SU-DHL-6 (cell line): ENCODE measurements at regions not wholly inside any gene's neighbourhood (a gene's known extent, or its start where the extent isn't known, plus 50 kb on each side); places are given as distances from the start of the nearest gene placed in this dataset.

Experiments used
- H2AFZ ChIP-seq: fragments of 200-600 bp; sonication (generic); 2 replicates; pipeline ENCODE4 v1.6.1; 2014; ENCODE audit warnings: low read depth, mild to moderate bottlenecking, moderate library complexity, mixed read lengths, antibody characterized with exemption, low read length; ENCODE audit not compliant: severe bottlenecking
- H3F3A ChIP-seq: fragments of 200-600 bp; shearing (Covaris generic); 2 replicates; pipeline ENCODE4 v1.6.0; 2016; ENCODE audit warnings: antibody characterized with exemption, mild to moderate bottlenecking; ENCODE audit not compliant: insufficient read depth
- H3K27ac ChIP-seq: fragments of 200-600 bp; sonication (generic); 2 replicates; pipeline ENCODE4 v1.5.1; 2016; ENCODE audit warnings: low read depth, mild to moderate bottlenecking, low read length, moderate library complexity, mixed read lengths
- H3K27me3 ChIP-seq: fragments of 200-600 bp; sonication (generic), shearing (Covaris generic); 2 replicates; pipeline ENCODE4 v1.6.0; 2014; ENCODE audit warnings: mild to moderate bottlenecking, low read length
- H3K36me3 ChIP-seq: fragments of 200-600 bp; sonication (generic); 2 replicates; pipeline ENCODE4 v1.6.1; 2014; ENCODE audit warnings: mild to moderate bottlenecking, low read length, mixed read lengths
- H3K4me2 ChIP-seq: fragments of 300-600, 200-600 bp; shearing (Covaris generic), sonication (generic); 2 replicates; pipeline ENCODE4 v1.6.0; 2014; ENCODE audit warnings: low read length, low read depth, mild to moderate bottlenecking; ENCODE audit not compliant: poor library complexity, severe bottlenecking
- H3K4me3 ChIP-seq: fragments of 200-600 bp; sonication (generic); 2 replicates; pipeline ENCODE4 v1.5.1; 2014; ENCODE audit warnings: antibody characterized with exemption, low read length, mild to moderate bottlenecking, mixed read lengths; ENCODE audit not compliant: insufficient read depth, poor library complexity, severe bottlenecking
- H3K79me2 ChIP-seq: fragments of 200-600 bp; sonication (generic); 2 replicates; pipeline ENCODE4 v1.6.1; 2014; ENCODE audit warnings: mild to moderate bottlenecking, low read length, moderate library complexity; ENCODE audit not compliant: insufficient read depth
- H3K9ac ChIP-seq: fragments of 200-600 bp; sonication (generic); 2 replicates; pipeline ENCODE4 v1.7.0; 2014; ENCODE audit warnings: mild to moderate bottlenecking, low read length
- H3K9me2 ChIP-seq: fragments of 200-600 bp; sonication (generic); replicated peaks from 2 replicates; pipeline ENCODE4 v1.6.1; 2014; ENCODE audit warnings: low read length; ENCODE audit not compliant: insufficient read depth
- H3K9me3 ChIP-seq: fragments of 200-600 bp; sonication (generic); 2 replicates; pipeline ENCODE4 v1.6.1; 2014; ENCODE audit warnings: low read length, mixed read lengths; ENCODE audit not compliant: insufficient read depth
- H4K20me1 ChIP-seq: fragments of 200-600 bp; sonication (generic); 2 replicates; pipeline ENCODE4 v1.6.1; 2014; ENCODE audit warnings: low read depth, mild to moderate bottlenecking, antibody characterized with exemption, low read length, moderate library complexity, mixed read lengths
- EZH2phosphoT487 ChIP-seq: fragments of 200-600 bp; sonication (generic), shearing (Covaris generic); conservative IDR thresholded peaks from 2 replicates; pipeline ENCODE4 v1.6.1; 2018; ENCODE audit warnings: mild to moderate bottlenecking, antibody characterized with exemption, low read length, moderate library complexity, mixed read lengths
- TF ChIP-seq, protein P1 (sequence below): fragments of 200-600 bp; sonication (generic); IDR thresholded peaks from one replicate; pipeline ENCODE4 v1.5.1; 2017; ENCODE audit warnings: antibody characterized with exemption, mild to moderate bottlenecking, low read length, moderate library complexity; ENCODE audit not compliant: insufficient read depth, poor library complexity, severe bottlenecking

DNA sequence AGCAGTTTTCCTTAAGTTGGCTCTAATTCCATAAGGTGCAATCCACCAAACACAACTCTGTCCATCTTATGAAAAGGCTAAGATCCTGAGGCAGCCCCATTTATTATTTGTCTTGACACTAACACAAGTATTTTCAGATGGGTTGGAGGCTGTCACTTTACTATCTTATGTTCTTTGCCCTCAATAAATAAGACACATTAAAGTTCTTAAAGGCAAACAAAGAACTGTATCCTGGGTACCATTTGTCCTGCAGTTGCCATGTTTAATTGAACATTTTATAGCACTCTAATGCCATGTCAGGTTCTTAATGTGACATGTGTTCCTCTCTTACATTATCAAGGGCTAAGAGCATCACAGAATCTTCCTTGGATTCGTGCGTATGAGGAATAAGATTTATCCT is 189.5 kb upstream of the SNX2 start:
- TF ChIP-seq, protein P1, sequence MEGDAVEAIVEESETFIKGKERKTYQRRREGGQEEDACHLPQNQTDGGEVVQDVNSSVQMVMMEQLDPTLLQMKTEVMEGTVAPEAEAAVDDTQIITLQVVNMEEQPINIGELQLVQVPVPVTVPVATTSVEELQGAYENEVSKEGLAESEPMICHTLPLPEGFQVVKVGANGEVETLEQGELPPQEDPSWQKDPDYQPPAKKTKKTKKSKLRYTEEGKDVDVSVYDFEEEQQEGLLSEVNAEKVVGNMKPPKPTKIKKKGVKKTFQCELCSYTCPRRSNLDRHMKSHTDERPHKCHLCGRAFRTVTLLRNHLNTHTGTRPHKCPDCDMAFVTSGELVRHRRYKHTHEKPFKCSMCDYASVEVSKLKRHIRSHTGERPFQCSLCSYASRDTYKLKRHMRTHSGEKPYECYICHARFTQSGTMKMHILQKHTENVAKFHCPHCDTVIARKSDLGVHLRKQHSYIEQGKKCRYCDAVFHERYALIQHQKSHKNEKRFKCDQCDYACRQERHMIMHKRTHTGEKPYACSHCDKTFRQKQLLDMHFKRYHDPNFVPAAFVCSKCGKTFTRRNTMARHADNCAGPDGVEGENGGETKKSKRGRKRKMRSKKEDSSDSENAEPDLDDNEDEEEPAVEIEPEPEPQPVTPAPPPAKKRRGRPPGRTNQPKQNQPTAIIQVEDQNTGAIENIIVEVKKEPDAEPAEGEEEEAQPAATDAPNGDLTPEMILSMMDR, result no peak
- no peak for TF ChIP-seq EZH2phosphoT487
- Histone ChIP-seq H3K4me2 (no peak overlapping the region), H3K36me3 (no peaks in the 10 kb centered on the region), H3K4me3 (no peak overlapping the region), H3K27me3 (no peaks in the 10 kb centered on the region), H3K9ac (no peak overlapping the region), H4K20me1 (no peaks in the 10 kb centered on the region), H3K9me2 (no peaks in the 10 kb centered on the region), H3K9me3 (no peaks in the 10 kb centered on the region), H3F3A (no peaks in the 10 kb centered on the region), H3K79me2 (no peaks in the 10 kb centered on the region), H3K27ac (no peak overlapping the region), H2AFZ (no peak overlapping the region)

- Histone ChIP-seq H3K9me3 (no peaks in the 10 kb centered on the region), H3K4me2 (no peak overlapping the region), H3F3A (no peaks in the 10 kb centered on the region), H4K20me1 (no peaks in the 10 kb centered on the region), H3K36me3 (no peaks in the 10 kb centered on the region), H3K27me3 (no peaks in the 10 kb centered on the region), H3K9me2 (no peaks in the 10 kb centered on the region), H3K27ac (no peak overlapping the region), H3K79me2 (no peaks in the 10 kb centered on the region), H3K4me3 (no peak overlapping the region), H2AFZ (no peak overlapping the region), H3K9ac (no peak overlapping the region)
- TF ChIP-seq, protein P1, result no peak
- no peak for TF ChIP-seq EZH2phosphoT487
Observed at GRCh38 chr5:122586351-122586750, 188.5 kb upstream of the SNX2 start.

DNA sequence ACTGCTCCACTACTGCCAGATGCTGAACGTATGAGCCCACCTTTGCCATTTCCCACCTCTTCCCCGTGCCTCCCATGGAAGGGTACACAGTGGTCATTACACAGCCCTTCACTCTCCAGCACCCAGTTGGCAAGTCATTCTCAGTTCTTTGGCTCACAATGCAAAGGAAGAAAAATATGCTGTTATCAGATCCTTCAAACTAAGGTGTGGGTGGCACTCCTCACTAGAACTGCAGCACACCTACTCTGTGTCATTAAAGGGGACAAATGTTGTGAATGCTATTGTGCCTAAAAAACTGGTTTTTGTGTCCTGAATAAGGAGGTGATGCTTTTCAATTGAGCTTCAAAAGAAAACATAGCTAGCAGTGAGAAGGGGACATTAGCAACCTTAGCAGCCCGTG is 183.1 kb upstream of the SNX2 start:
- Histone ChIP-seq H3K27ac (no peak overlapping the region), H3K79me2 (no peaks in the 10 kb centered on the region), H2AFZ (no peak overlapping the region), H3K27me3 (no peaks in the 10 kb centered on the region), H3K4me3 (no peak overlapping the region), H3K9me2 (no peaks in the 10 kb centered on the region), H3K4me2 (no peak overlapping the region), H4K20me1 (no peaks in the 10 kb centered on the region), H3K9me3 (no peaks in the 10 kb centered on the region), H3F3A (no peaks in the 10 kb centered on the region), H3K36me3 (no peaks in the 10 kb centered on the region), H3K9ac (no peak overlapping the region)
- TF ChIP-seq, protein P1, result no peak
- TF ChIP-seq EZH2phosphoT487, result no peak

GRCh38 chr5:122599000-122599399 is 175.9 kb upstream of the SNX2 start:
- Histone ChIP-seq H4K20me1 (no peaks in the 10 kb centered on the region), H3K36me3 (no peaks in the 10 kb centered on the region), H2AFZ (no peak overlapping the region), H3K27me3 (no peaks in the 10 kb centered on the region), H3F3A (no peaks in the 10 kb centered on the region), H3K9me3 (peaks cover 9% of the 10 kb centered on the region; the same call in 1 of the 2 replicates), H3K9me2 (no peaks in the 10 kb centered on the region), H3K27ac (no peak overlapping the region), H3K9ac (no peak overlapping the region), H3K4me2 (no peak overlapping the region), H3K4me3 (no peak overlapping the region), H3K79me2 (no peaks in the 10 kb centered on the region)
- TF ChIP-seq EZH2phosphoT487, result no peak
- TF ChIP-seq, protein P1, result no peak
